CD4-positive, CD25-positive, alpha-beta regulatory T cell (primary cell): ENCODE measurements at regions not wholly inside any gene's neighbourhood (a gene's known extent, or its start where the extent isn't known, plus 50 kb on each side); places are given as distances from the start of the nearest gene placed in this dataset.

Experiments used
- ATAC-seq, 2 donors: fragments of 150-1000 bp; cut with Tn5 transposase; one replicate each; pipeline ENCODE4 v1.10.0; 2021; ENCODE audit warnings: low read depth in 2 of 2, moderate number of reproducible peaks in 2 of 2, moderate library complexity in 1 of 2
- DNase-seq, 3 donors: peaks; one replicate each; pipeline versions ENCODE4 v3.0.0 to v3.0.0-alpha.2; 2012 to 2022; ENCODE audit warnings: mixed read lengths in 1 of 3
- H3K27ac ChIP-seq: one replicate; pipeline ENCODE4 v1.7.0; 2013; ENCODE audit warnings: mild to moderate bottlenecking, low read length; ENCODE audit not compliant: insufficient read depth, poor library complexity, severe bottlenecking
- H3K27me3 ChIP-seq: one replicate; pipeline ENCODE4 v1.7.0; 2013; ENCODE audit warnings: low read length; ENCODE audit not compliant: control insufficient read depth, insufficient read depth
- H3K36me3 ChIP-seq: one replicate; pipeline ENCODE4 v1.7.0; 2013; ENCODE audit warnings: mild to moderate bottlenecking, low read length, moderate library complexity; ENCODE audit not compliant: control insufficient read depth, insufficient read depth
- H3K4me1 ChIP-seq: 2 replicates; pipeline ENCODE4 v1.7.0; 2013; ENCODE audit warnings: mild to moderate bottlenecking, low read length; ENCODE audit not compliant: insufficient read depth, control insufficient read depth, poor library complexity, severe bottlenecking
- H3K4me3 ChIP-seq: one replicate; pipeline ENCODE4 v1.7.0; 2013; ENCODE audit warnings: low read depth, mild to moderate bottlenecking, low read length, moderate library complexity
- H3K9me3 ChIP-seq, 2 experiments: 1 replicate in 1 of 2; 2 replicates in 1 of 2; pipeline ENCODE4 v1.7.0; 2013; ENCODE audit warnings: low read length in 2 of 2, mild to moderate bottlenecking in 1 of 2, moderate library complexity in 1 of 2; ENCODE audit not compliant: control insufficient read depth in 2 of 2
- H3K27ac Mint-ChIP-seq, 3 donors: one replicate each; pipeline ENCODE4 v1.8.0; 2020 to 2022; ENCODE audit warnings: mild to moderate bottlenecking in 3 of 3, mixed read lengths in 3 of 3, moderate library complexity in 2 of 3
- H3K27me3 Mint-ChIP-seq: one replicate; pipeline ENCODE4 v1.8.0; 2022; ENCODE audit warnings: mild to moderate bottlenecking, mixed read lengths
- H3K36me3 Mint-ChIP-seq: one replicate; pipeline ENCODE4 v1.8.0; 2020; ENCODE audit warnings: mixed read lengths
- H3K4me1 Mint-ChIP-seq, 4 donors: one replicate each; pipeline ENCODE4 v1.8.0; 2020 to 2022; ENCODE audit warnings: mixed read lengths in 4 of 4, mild to moderate bottlenecking in 1 of 4
- H3K4me3 Mint-ChIP-seq, 4 donors: one replicate each; pipeline ENCODE4 v1.8.0; 2020 to 2022; ENCODE audit warnings: mild to moderate bottlenecking in 4 of 4, mixed read lengths in 4 of 4, moderate library complexity in 3 of 4
- H3K9me3 Mint-ChIP-seq, 7 donors: one replicate each; pipeline ENCODE4 v1.8.0; 2020 to 2022; ENCODE audit warnings: mixed read lengths in 7 of 7, mild to moderate bottlenecking in 3 of 7, moderate library complexity in 2 of 7

DNA sequence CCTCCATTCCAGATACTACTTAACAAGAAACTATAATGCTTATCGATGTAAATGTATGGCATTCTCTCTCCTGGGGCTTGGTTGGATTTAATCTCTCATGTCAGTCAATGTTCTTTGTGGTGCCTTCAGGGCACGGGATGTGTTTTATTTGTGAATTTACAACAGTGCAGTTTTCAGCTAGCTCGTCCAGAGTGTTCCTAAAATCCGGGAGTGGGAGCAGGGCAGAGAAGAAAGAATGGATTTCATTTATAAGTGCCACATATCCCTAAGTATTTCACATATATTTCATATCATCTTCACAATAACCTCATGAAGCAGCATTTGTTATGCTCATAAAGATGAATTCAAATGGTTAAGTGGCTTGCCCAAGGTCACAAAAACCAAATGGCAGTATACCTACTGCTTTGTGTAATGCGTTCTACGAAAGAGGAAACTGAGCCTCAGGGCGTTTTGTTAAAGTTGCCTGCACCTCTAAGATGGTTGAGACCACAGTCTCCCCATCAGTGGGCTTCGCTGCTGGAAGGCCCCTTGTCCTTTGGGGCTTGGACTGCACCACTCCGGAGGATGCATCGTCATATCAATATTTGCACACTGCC lies 134.7 kb upstream of the MGAT5 start:
- no peaks in the 10 kb centered on the region for H3K36me3 Mint-ChIP-seq
- peak overlapping the region; percentile 72 to 97 (median 80) for H3K27ac Mint-ChIP-seq
- H3K9me3 Mint-ChIP-seq = no peaks in the 10 kb centered on the region
- Histone ChIP-seq H3K9me3 (no peaks in the 10 kb centered on the region), H3K4me3 (peak overlapping the region; percentile 85), H3K27ac (no peak overlapping the region), H3K27me3 (no peaks in the 10 kb centered on the region), H3K36me3 (no peaks in the 10 kb centered on the region), H3K4me1 (peaks cover 41% of the 10 kb centered on the region)
- peaks cover 13 to 45% (median 37%) of the 10 kb centered on the region in 4 donors for H3K4me1 Mint-ChIP-seq
- H3K4me3 Mint-ChIP-seq = peak overlapping the region; percentile 96 to 99 (median 98)
- ATAC-seq = peak in 1 of 2 donors; percentile 1
- H3K27me3 Mint-ChIP-seq = peaks cover 7% of the 10 kb centered on the region
- no peak for DNase-seq

GRCh38 chr2:134119713-134120405 lies 134.0 kb upstream of the MGAT5 start:
- ATAC-seq (peak; percentile 62 to 68), DNase-seq (peak; percentile 71 to 89 (median 84))
- H3K9me3 ChIP-seq = no peaks in the 10 kb centered on the region
- Mint-ChIP-seq H3K36me3 (no peaks in the 10 kb centered on the region), H3K9me3 (no peaks in the 10 kb centered on the region), H3K27me3 (peaks cover 7% of the 10 kb centered on the region), H3K4me1 (peaks cover 13 to 51% (median 41%) of the 10 kb centered on the region in 4 donors), H3K4me3 (peak overlapping the region; percentile 96 to 99 (median 98)), H3K27ac (peak overlapping the region; percentile 72 to 97 (median 80))
- H3K27ac ChIP-seq = peak overlapping the region; percentile 61
- H3K4me3 ChIP-seq = peak overlapping the region; percentile 85
- H3K36me3 ChIP-seq = no peaks in the 10 kb centered on the region
- peaks cover 47% of the 10 kb centered on the region for H3K4me1 ChIP-seq
- H3K27me3 ChIP-seq = no peaks in the 10 kb centered on the region

GRCh38 chr2:134120406-134120732 lies 133.5 kb upstream of the MGAT5 start:
- ATAC-seq (no peak), DNase-seq (no peak)
- Mint-ChIP-seq H3K4me3 (peak overlapping the region in 2 of 4 donors; percentile 33 to 92), H3K36me3 (no peaks in the 10 kb centered on the region), H3K27ac (no peak overlapping the region), H3K4me1 (peaks cover 13 to 56% (median 46%) of the 10 kb centered on the region in 4 donors), H3K9me3 (no peaks in the 10 kb centered on the region), H3K27me3 (peaks cover 7% of the 10 kb centered on the region)
- peaks cover 47% of the 10 kb centered on the region for H3K4me1 ChIP-seq
- peak overlapping the region; percentile 61 for H3K27ac ChIP-seq
- no peaks in the 10 kb centered on the region for H3K36me3 ChIP-seq
- H3K4me3 ChIP-seq = no peak overlapping the region
- no peaks in the 10 kb centered on the region for H3K27me3 ChIP-seq
- no peaks in the 10 kb centered on the region for H3K9me3 ChIP-seq

DNA sequence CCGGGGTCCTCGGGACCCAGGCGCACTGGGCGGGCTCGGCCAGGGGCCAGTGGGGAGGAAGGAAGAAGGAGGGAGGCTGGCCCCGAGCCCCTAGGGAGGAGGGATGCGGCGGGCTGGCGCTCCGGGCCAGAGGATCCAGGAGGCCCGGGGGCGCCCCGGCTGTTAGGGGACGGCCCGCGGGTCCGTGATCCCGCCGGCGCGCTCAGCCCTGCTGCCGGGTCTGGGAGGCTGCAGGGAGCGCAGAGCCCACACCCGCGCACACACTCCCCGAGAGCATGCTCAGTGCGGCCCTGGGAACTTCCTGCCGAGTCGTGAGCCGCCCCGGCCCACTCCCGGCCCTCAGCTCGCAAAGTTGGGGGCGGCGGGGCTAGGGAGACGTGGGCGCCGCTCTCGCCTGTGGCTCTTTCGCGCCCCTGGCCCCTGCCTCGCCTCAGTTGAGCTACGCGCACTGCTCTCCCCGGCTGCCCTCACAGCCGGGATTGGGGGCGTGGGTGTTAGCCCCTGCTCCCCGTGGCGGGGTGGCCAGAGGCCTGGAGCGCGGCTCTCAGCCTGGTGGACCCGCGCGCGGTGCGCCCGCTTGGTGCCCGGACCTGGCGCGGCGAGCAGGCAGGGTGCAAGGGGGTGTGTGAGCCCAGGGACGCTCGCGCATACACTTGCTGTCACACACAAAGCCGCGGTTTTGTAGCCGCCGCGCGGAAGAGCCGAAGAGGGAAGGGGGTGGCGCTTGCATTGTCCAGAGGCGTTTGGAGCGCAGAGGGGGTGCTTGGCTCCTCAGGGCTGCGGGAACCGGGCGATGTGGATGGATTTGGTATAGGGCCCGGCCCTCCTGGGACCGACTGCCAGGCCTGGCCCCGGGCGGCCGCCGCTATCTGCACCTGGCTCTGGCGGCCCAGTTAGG lies 132.9 kb upstream of the MGAT5 start:
- H3K4me1 ChIP-seq = peaks cover 51% of the 10 kb centered on the region
- peak overlapping the region; percentile 76 for H3K4me3 ChIP-seq
- DNase-seq (peak; percentile 46 to 72 (median 63)), ATAC-seq (peak; percentile 54 to 62)
- H3K4me3 Mint-ChIP-seq = peak overlapping the region; percentile 90 to 95 (median 93)
- peak overlapping the region; percentile 67 to 87 (median 69) for H3K27ac Mint-ChIP-seq
- H3K36me3 Mint-ChIP-seq = no peaks in the 10 kb centered on the region
- H3K27me3 Mint-ChIP-seq = peaks cover 7% of the 10 kb centered on the region
- peak overlapping the region; percentile 61 for H3K27ac ChIP-seq
- H3K27me3 ChIP-seq = no peaks in the 10 kb centered on the region
- peaks cover 13 to 62% (median 50%) of the 10 kb centered on the region in 4 donors for H3K4me1 Mint-ChIP-seq
- no peaks in the 10 kb centered on the region for H3K36me3 ChIP-seq
- no peaks in the 10 kb centered on the region for H3K9me3 ChIP-seq
- no peaks in the 10 kb centered on the region for H3K9me3 Mint-ChIP-seq

- H3K36me3 ChIP-seq = no peaks in the 10 kb centered on the region
- H3K9me3 ChIP-seq = no peaks in the 10 kb centered on the region
- H3K4me1 Mint-ChIP-seq = peaks cover 25 to 78% (median 64%) of the 10 kb centered on the region in 4 donors
- H3K27ac Mint-ChIP-seq = peak overlapping the region in 1 of 3 donors; percentile 17
- peak in 1 of 3 donors; percentile 14 for DNase-seq
- H3K4me3 ChIP-seq = peak overlapping the region; percentile 37
- H3K27ac ChIP-seq = no peak overlapping the region
- ATAC-seq = no peak
- no peaks in the 10 kb centered on the region for H3K9me3 Mint-ChIP-seq
- H3K4me1 ChIP-seq = peaks cover 67% of the 10 kb centered on the region
- H3K36me3 Mint-ChIP-seq = no peaks in the 10 kb centered on the region
- peaks cover 4% of the 10 kb centered on the region for H3K27me3 Mint-ChIP-seq
- no peaks in the 10 kb centered on the region for H3K27me3 ChIP-seq
- H3K4me3 Mint-ChIP-seq = peak overlapping the region; percentile 90 to 95 (median 93)
Observed at GRCh38 chr2:134122610-134123009, 131.3 kb upstream of the MGAT5 start.

DNA sequence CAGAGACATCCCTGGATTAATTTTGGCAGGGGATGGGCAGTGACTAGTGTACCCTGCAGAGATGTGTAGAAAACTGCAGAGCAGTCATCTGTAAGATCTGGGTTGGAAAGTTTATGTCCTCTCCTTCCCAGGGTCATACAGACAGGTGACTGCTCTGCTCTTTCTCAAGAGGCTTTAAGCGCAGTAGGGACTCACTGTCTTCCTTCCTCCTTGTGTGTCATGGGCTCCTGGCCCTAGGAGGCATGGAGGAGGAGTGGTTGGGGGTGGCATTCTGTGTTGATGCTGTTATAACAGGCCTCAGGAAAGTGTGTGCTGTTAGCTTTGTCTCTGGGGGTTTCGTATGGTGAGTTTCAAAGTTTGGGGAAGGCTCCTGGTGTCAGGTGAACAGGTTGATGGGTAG lies 130.5 kb upstream of the MGAT5 start:
- ATAC-seq (no peak), DNase-seq (no peak)
- Histone ChIP-seq H3K9me3 (no peaks in the 10 kb centered on the region), H3K4me1 (peaks cover 69% of the 10 kb centered on the region), H3K4me3 (peak overlapping the region; percentile 32), H3K36me3 (no peaks in the 10 kb centered on the region), H3K27me3 (no peaks in the 10 kb centered on the region), H3K27ac (no peak overlapping the region)
- H3K27me3 Mint-ChIP-seq = peaks cover 4% of the 10 kb centered on the region
- H3K4me3 Mint-ChIP-seq = peak overlapping the region; percentile 3 to 95 (median 93)
- peaks cover 25 to 83% (median 67%) of the 10 kb centered on the region in 4 donors for H3K4me1 Mint-ChIP-seq
- no peaks in the 10 kb centered on the region for H3K9me3 Mint-ChIP-seq
- peak overlapping the region in 2 of 3 donors; percentile 47 to 66 for H3K27ac Mint-ChIP-seq
- H3K36me3 Mint-ChIP-seq = no peaks in the 10 kb centered on the region

- Mint-ChIP-seq H3K4me3 (peak overlapping the region in 3 of 4 donors; percentile 9 to 94 (median 26)), H3K9me3 (no peaks in the 10 kb centered on the region), H3K27ac (peak overlapping the region in 1 of 3 donors; percentile 33), H3K27me3 (peaks cover 4% of the 10 kb centered on the region), H3K4me1 (peaks cover 27 to 81% (median 65%) of the 10 kb centered on the region in 4 donors), H3K36me3 (no peaks in the 10 kb centered on the region)
- ATAC-seq = no peak
- no peak for DNase-seq
- no peaks in the 10 kb centered on the region for H3K36me3 ChIP-seq
- no peaks in the 10 kb centered on the region for H3K9me3 ChIP-seq
- no peak overlapping the region for H3K27ac ChIP-seq
- H3K27me3 ChIP-seq = no peaks in the 10 kb centered on the region
- H3K4me3 ChIP-seq = no peak overlapping the region
- H3K4me1 ChIP-seq = peaks cover 69% of the 10 kb centered on the region
Observed at GRCh38 chr2:134124047-134124753, 129.7 kb upstream of the MGAT5 start.
